DND-41 (cell line): ENCODE measurements at regions not wholly inside any gene's neighbourhood (a gene's known extent, or its start where the extent isn't known, plus 50 kb on each side); places are given as distances from the start of the nearest gene placed in this dataset.

ENCODE experiments used
- ATAC-seq: fragments of 200-7000 bp; cut with Tn5 transposase; 3 replicates; pipeline ENCODE4 v1.9.1; 2021; ENCODE audit warnings: low read depth; ENCODE audit not compliant: insufficient read depth
- DNase-seq: peaks from one replicate; pipeline ENCODE4 v3.0.0-alpha.2; 2020
- H2AFZ ChIP-seq: 2 replicates; pipeline ENCODE4 v1.6.0; 2012; ENCODE audit warnings: low read depth, low read length
- H3K27ac ChIP-seq: 2 replicates; pipeline ENCODE4 v1.5.1; 2012; ENCODE audit warnings: low read length, inconsistent platforms
- H3K27me3 ChIP-seq: fragments of 200-600 bp; sonication (generic); 2 replicates; pipeline ENCODE4 v1.6.0; 2012; ENCODE audit warnings: low read length, mild to moderate bottlenecking, inconsistent platforms; ENCODE audit not compliant: insufficient read depth, poor library complexity
- H3K36me3 ChIP-seq: 2 replicates; pipeline ENCODE4 v1.5.1; 2012; ENCODE audit warnings: low read length, inconsistent platforms; ENCODE audit not compliant: insufficient read depth
- H3K4me1 ChIP-seq: 2 replicates; pipeline ENCODE4 v1.5.1; 2012; ENCODE audit warnings: mild to moderate bottlenecking, low read length; ENCODE audit not compliant: insufficient read depth
- H3K4me2 ChIP-seq: 2 replicates; pipeline ENCODE4 v1.6.0; 2012; ENCODE audit warnings: mild to moderate bottlenecking, moderate library complexity, low read length, inconsistent platforms; ENCODE audit not compliant: insufficient read depth
- H3K4me3 ChIP-seq, 2 experiments: fragments of 200-600 bp in 1 of 2; shearing (Covaris generic) in 1 of 2; 2 replicates each; pipeline ENCODE4 v1.5.1; 2012 to 2016; ENCODE audit warnings: inconsistent platforms in 2 of 2, low read length in 2 of 2, mild to moderate bottlenecking in 2 of 2, low read depth in 1 of 2, moderate library complexity in 1 of 2
- H3K79me2 ChIP-seq: 2 replicates; pipeline ENCODE4 v1.6.0; 2012; ENCODE audit warnings: low read length, inconsistent platforms; ENCODE audit not compliant: insufficient read depth
- H3K9ac ChIP-seq: 2 replicates; pipeline ENCODE4 v1.6.0; 2012; ENCODE audit warnings: low read depth, mild to moderate bottlenecking, inconsistent platforms, low read length, moderate library complexity
- H3K9me3 ChIP-seq: 2 replicates; pipeline ENCODE4 v1.5.1; 2012; ENCODE audit warnings: low read length, moderate library complexity, mild to moderate bottlenecking, inconsistent platforms; ENCODE audit not compliant: insufficient read depth, severe bottlenecking
- H4K20me1 ChIP-seq: 2 replicates; pipeline ENCODE4 v1.6.0; 2012; ENCODE audit warnings: low read length; ENCODE audit not compliant: insufficient read depth
- CTCF ChIP-seq: IDR thresholded peaks from 2 replicates; pipeline ENCODE4 v1.5.1; 2012; ENCODE audit warnings: borderline replicate concordance, low read length, moderate library complexity, mild to moderate bottlenecking; ENCODE audit not compliant: poor library complexity, severe bottlenecking; ENCODE audit errors: extremely low read depth
- EZH2 ChIP-seq: IDR thresholded peaks from 3 replicates; pipeline ENCODE4 v1.6.1; 2012; ENCODE audit warnings: borderline replicate concordance, low read depth, mild to moderate bottlenecking, moderate library complexity, low read length, inconsistent platforms; ENCODE audit not compliant: severe bottlenecking

- Histone ChIP-seq H3K36me3 (no peaks in the 10 kb centered on the region), H2AFZ (no peak overlapping the region), H3K79me2 (no peaks in the 10 kb centered on the region), H3K4me2 (no peak overlapping the region), H3K9ac (no peak overlapping the region), H3K27ac (no peak overlapping the region), H3K4me3 (no peak overlapping the region), H4K20me1 (no peaks in the 10 kb centered on the region), H3K27me3 (no peaks in the 10 kb centered on the region), H3K4me1 (peaks cover 11% of the 10 kb centered on the region), H3K9me3 (peaks cover 2% of the 10 kb centered on the region)
- DNase-seq, result no peak
- no peak for ATAC-seq
- TF ChIP-seq EZH2, result no peak
- no peak for TF ChIP-seq CTCF
Measured at GRCh38 chr5:67253911-67254310, 57.3 kb upstream of the CD180 start.

- ATAC-seq (peak; percentile 74), DNase-seq (peak; percentile 47)
- H3K27ac ChIP-seq, result peak overlapping the region; percentile 28; the same call in 1 of the 2 replicates
Measured at GRCh38 chr5:67249590-67249895, 52.9 kb upstream of the CD180 start.

GRCh38 chr5:67248703-67249589 lies 52.3 kb upstream of the CD180 start:
- H3K9me3 ChIP-seq, result peaks cover 2% of the 10 kb centered on the region
- H3K4me1 ChIP-seq, result peaks cover 36% of the 10 kb centered on the region
- H3K9ac ChIP-seq, result no peak overlapping the region
- H3K4me3 ChIP-seq, result no peak overlapping the region
- no peak overlapping the region for H2AFZ ChIP-seq
- H3K36me3 ChIP-seq, result no peaks in the 10 kb centered on the region
- H4K20me1 ChIP-seq, result no peaks in the 10 kb centered on the region
- DNase-seq (peak; percentile 30), ATAC-seq (peak; percentile 58)
- no peak overlapping the region for H3K4me2 ChIP-seq
- H3K27ac ChIP-seq, result peak overlapping the region; percentile 32
- no peaks in the 10 kb centered on the region for H3K79me2 ChIP-seq
- no peaks in the 10 kb centered on the region for H3K27me3 ChIP-seq
- TF ChIP-seq EZH2, result no peak
- TF ChIP-seq CTCF, result no peak

More at GRCh38 chr5:67249590-67249895, 52.9 kb upstream of the CD180 start:
- H3K9ac ChIP-seq, result no peak overlapping the region
- peaks cover 36% of the 10 kb centered on the region for H3K4me1 ChIP-seq
- TF ChIP-seq EZH2, result no peak
- TF ChIP-seq CTCF, result no peak
- H3K9me3 ChIP-seq, result peaks cover 2% of the 10 kb centered on the region
- H2AFZ ChIP-seq, result no peak overlapping the region
- no peak overlapping the region for H3K4me2 ChIP-seq
- no peaks in the 10 kb centered on the region for H3K36me3 ChIP-seq
- H4K20me1 ChIP-seq, result no peaks in the 10 kb centered on the region
- no peaks in the 10 kb centered on the region for H3K79me2 ChIP-seq
- no peaks in the 10 kb centered on the region for H3K27me3 ChIP-seq
- no peak overlapping the region for H3K4me3 ChIP-seq
